SW480 (cell line): ENCODE measurements at regions not wholly inside any gene's neighbourhood (a gene's known extent, or its start where the extent isn't known, plus 50 kb on each side); places are given as distances from the start of the nearest gene placed in this dataset.

Experiments used
- DNase-seq: peaks from one replicate; pipeline ENCODE4 v3.0.0-alpha.2; 2016; ENCODE audit warnings: low spot score

DNA sequence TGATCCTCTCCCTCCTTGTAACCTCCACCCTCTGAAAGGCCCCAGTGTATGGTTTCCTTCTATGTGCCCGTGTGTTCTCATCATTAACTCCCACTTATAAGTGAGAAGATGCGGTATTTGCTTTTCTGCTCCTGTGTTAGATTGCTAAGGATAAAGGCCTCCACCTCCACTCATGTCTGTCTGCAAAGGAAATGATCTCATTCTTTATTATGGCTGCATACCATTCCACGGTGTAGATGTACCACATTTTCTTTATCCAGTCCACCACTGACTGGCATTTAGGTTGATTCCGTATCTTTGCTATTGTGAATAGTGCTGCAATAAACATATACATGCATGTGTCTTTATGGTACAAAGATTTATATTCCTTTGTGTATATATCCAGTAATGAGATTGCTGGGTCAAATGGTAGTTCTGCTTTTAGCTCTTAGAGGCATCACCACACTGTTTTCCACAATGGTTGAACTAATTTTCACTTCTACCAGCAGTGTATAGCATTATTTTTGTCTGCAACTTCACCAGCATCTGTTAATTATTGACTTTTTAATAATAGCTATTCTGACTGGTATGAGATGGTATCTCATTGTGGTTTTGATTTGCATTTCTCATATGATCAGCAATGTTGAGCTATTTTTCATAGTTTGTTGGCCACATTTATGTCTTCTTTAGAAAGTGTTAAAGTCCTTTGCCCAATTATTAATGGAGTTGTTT is 1030.9 kb downstream of the FSTL5 start:
- DNase-seq, result no peak

DNA sequence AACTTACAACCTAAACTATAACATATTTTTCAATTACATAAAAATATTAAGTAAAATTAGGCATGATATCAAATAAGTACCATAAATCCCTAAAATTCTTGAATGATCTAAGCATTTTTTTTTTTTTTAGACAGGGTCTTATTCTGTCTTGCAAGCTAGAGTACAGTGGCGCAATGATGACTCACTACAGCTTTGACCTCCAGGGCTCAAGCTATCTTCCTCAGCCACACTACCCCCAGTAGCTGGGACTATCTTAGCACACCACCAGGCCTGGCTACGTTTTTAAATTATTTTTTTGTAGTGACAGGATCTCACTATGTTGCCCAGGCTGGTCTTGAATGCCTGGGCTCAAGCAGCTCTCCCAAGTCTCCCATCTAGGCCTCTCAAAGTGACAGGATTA is 1042.3 kb downstream of the FSTL5 start:
- DNase-seq, result no peak

- DNase-seq, result no peak
Observed at GRCh38 chr4:161101881-161102280, 1061.9 kb downstream of the FSTL5 start.

GRCh38 chr4:161097821-161098220 is 1066.0 kb downstream of the FSTL5 start:
- no peak for DNase-seq

- no peak for DNase-seq
Observed at GRCh38 chr4:161061046-161061445, 1102.8 kb downstream of the FSTL5 start.
